H9 (cell line): ENCODE measurements at regions not wholly inside any gene's neighbourhood (a gene's known extent, or its start where the extent isn't known, plus 50 kb on each side); places are given as distances from the start of the nearest gene placed in this dataset.

ENCODE experiments used
- DNase-seq: peaks from one replicate; pipeline ENCODE4 v3.0.0-alpha.2; 2017
- H2AFZ ChIP-seq: one replicate; pipeline ENCODE4 v1.6.1; 2013; ENCODE audit warnings: mild to moderate bottlenecking, low read length, control low read depth, moderate library complexity
- H2AK5ac ChIP-seq: 2 replicates; pipeline ENCODE4 v1.6.1; 2013; ENCODE audit warnings: low read length, control low read depth, mixed read lengths; ENCODE audit not compliant: insufficient read length
- H2BK120ac ChIP-seq: one replicate; pipeline ENCODE4 v1.6.1; 2013; ENCODE audit warnings: low read depth, mild to moderate bottlenecking, low read length, control low read depth, inconsistent platforms; ENCODE audit not compliant: poor library complexity, severe bottlenecking
- H2BK12ac ChIP-seq: 2 replicates; pipeline ENCODE4 v1.6.1; 2013; ENCODE audit warnings: low read length, control low read depth, mixed read lengths, low read depth; ENCODE audit not compliant: insufficient read length
- H2BK15ac ChIP-seq: 2 replicates; pipeline ENCODE4 v1.6.1; 2013; ENCODE audit warnings: low read depth, low read length, control low read depth
- H2BK20ac ChIP-seq: one replicate; pipeline ENCODE4 v1.6.1; 2013; ENCODE audit warnings: low read depth, mild to moderate bottlenecking, low read length, control low read depth, inconsistent platforms; ENCODE audit not compliant: poor library complexity, severe bottlenecking
- H2BK5ac ChIP-seq: 2 replicates; pipeline ENCODE4 v1.6.1; 2013; ENCODE audit warnings: low read length, control low read depth, mixed read lengths; ENCODE audit not compliant: insufficient read length
- H3K14ac ChIP-seq: 2 replicates; pipeline ENCODE4 v1.6.1; 2013; ENCODE audit warnings: low read length, control low read depth; ENCODE audit not compliant: insufficient read depth
- H3K18ac ChIP-seq: 2 replicates; pipeline ENCODE4 v1.6.1; 2013; ENCODE audit warnings: low read depth, mild to moderate bottlenecking, mixed read lengths, low read length, control low read depth; ENCODE audit not compliant: insufficient read length
- H3K23ac ChIP-seq: 2 replicates; pipeline ENCODE4 v1.6.1; 2013; ENCODE audit warnings: low read length, control low read depth, mixed read lengths, low read depth; ENCODE audit not compliant: insufficient read length
- H3K23me2 ChIP-seq: 2 replicates; pipeline ENCODE4 v1.6.1; 2013; ENCODE audit warnings: low read depth, mild to moderate bottlenecking, mixed read lengths, low read length, control low read depth; ENCODE audit not compliant: insufficient read length, poor library complexity, severe bottlenecking
- H3K27ac ChIP-seq: 2 replicates; pipeline ENCODE4 v1.5.1; 2013; ENCODE audit warnings: low read length, control low read depth, mixed read lengths, low read depth; ENCODE audit not compliant: insufficient read length
- H3K27me3 ChIP-seq: 2 replicates; pipeline ENCODE4 v1.6.1; 2013; ENCODE audit warnings: low read length, control low read depth, inconsistent platforms; ENCODE audit not compliant: insufficient read depth
- H3K4ac ChIP-seq: 2 replicates; pipeline ENCODE4 v1.6.1; 2013; ENCODE audit warnings: low read depth, mild to moderate bottlenecking, control low read depth, inconsistent platforms, low read length, moderate library complexity
- H3K4me1 ChIP-seq: 2 replicates; pipeline ENCODE4 v1.6.1; 2013; ENCODE audit warnings: low read length, control low read depth, inconsistent platforms; ENCODE audit not compliant: insufficient read depth
- H3K4me2 ChIP-seq: 2 replicates; pipeline ENCODE4 v1.6.1; 2013; ENCODE audit warnings: low read length, control low read depth, mixed read lengths; ENCODE audit not compliant: insufficient read length, insufficient read depth
- H3K56ac ChIP-seq: 2 replicates; pipeline ENCODE4 v1.6.1; 2013; ENCODE audit warnings: low read depth, mild to moderate bottlenecking, mixed read lengths, low read length, control low read depth; ENCODE audit not compliant: insufficient read length
- H3K79me1 ChIP-seq: 2 replicates; pipeline ENCODE4 v1.6.1; 2013; ENCODE audit warnings: low read depth, mild to moderate bottlenecking, moderate library complexity, low read length, control low read depth, inconsistent platforms; ENCODE audit not compliant: insufficient read depth, poor library complexity, severe bottlenecking
- H3K79me2 ChIP-seq: 2 replicates; pipeline ENCODE4 v1.6.1; 2013; ENCODE audit warnings: low read length, control low read depth, inconsistent platforms; ENCODE audit not compliant: insufficient read depth
- H3K9ac ChIP-seq: 2 replicates; pipeline ENCODE4 v1.6.1; 2013; ENCODE audit warnings: low read length, control low read depth, mixed read lengths; ENCODE audit not compliant: insufficient read length; ENCODE audit errors: extremely low read depth
- H3K9me3 ChIP-seq: one replicate; pipeline ENCODE4 v1.6.1; 2013; ENCODE audit warnings: low read depth, low read length, inconsistent platforms; ENCODE audit not compliant: control insufficient read depth
- H3T11ph ChIP-seq: one replicate; pipeline ENCODE4 v1.6.1; 2013; ENCODE audit warnings: mild to moderate bottlenecking, low read length, control low read depth, inconsistent platforms
- H4K20me1 ChIP-seq: one replicate; pipeline ENCODE4 v1.6.1; 2013; ENCODE audit not compliant: control insufficient read depth, insufficient read length, insufficient read depth
- H4K5ac ChIP-seq: 2 replicates; pipeline ENCODE4 v1.6.1; 2013; ENCODE audit warnings: low read depth, mild to moderate bottlenecking, mixed read lengths, low read length, control low read depth; ENCODE audit not compliant: insufficient read length
- H4K8ac ChIP-seq: replicated peaks from 2 replicates; pipeline ENCODE4 v1.6.1; 2013; ENCODE audit warnings: low read length, control low read depth, mixed read lengths, low read depth; ENCODE audit not compliant: insufficient read length
- H4K91ac ChIP-seq: 2 replicates; pipeline ENCODE4 v1.6.1; 2013; ENCODE audit warnings: low read depth, mild to moderate bottlenecking, moderate library complexity, mixed read lengths, low read length, control low read depth; ENCODE audit not compliant: insufficient read length
- H3K27ac Mint-ChIP-seq, 3 experiments: 2 replicates in 2 of 3; 3 replicates in 1 of 3; pipeline ENCODE4 v1.8.0; 2020 to 2021; ENCODE audit warnings: mixed read lengths in 3 of 3, mild to moderate bottlenecking in 1 of 3, moderate library complexity in 1 of 3
- H3K27me3 Mint-ChIP-seq: 2 replicates; pipeline ENCODE4 v1.8.0; 2021; ENCODE audit warnings: low read depth, mild to moderate bottlenecking, moderate library complexity, mixed read lengths
- H3K36me3 Mint-ChIP-seq, 3 experiments: 2 replicates in 2 of 3; 3 replicates in 1 of 3; pipeline ENCODE4 v1.8.0; 2020 to 2021; ENCODE audit warnings: low read depth in 3 of 3, mixed read lengths in 3 of 3; ENCODE audit not compliant: insufficient read depth in 1 of 3
- H3K4me1 Mint-ChIP-seq, 2 experiments: 2 replicates each; pipeline ENCODE4 v1.8.0; 2020; ENCODE audit warnings: mixed read lengths in 2 of 2
- H3K4me3 Mint-ChIP-seq, 2 experiments: 2 replicates in 1 of 2; 3 replicates in 1 of 2; pipeline ENCODE4 v1.8.0; 2020 to 2021; ENCODE audit warnings: mild to moderate bottlenecking in 2 of 2, mixed read lengths in 2 of 2, moderate library complexity in 1 of 2
- H3K9me3 Mint-ChIP-seq, 2 experiments: 2 replicates in 1 of 2; 3 replicates in 1 of 2; pipeline ENCODE4 v1.8.0; 2020; ENCODE audit warnings: mild to moderate bottlenecking in 2 of 2, mixed read lengths in 2 of 2, moderate library complexity in 1 of 2
- CTCF ChIP-seq: fragments of 200-600 bp; sonication (generic); conservative IDR thresholded peaks from 3 replicates; pipeline ENCODE4 v1.8.0; 2021; ENCODE audit warnings: antibody characterized with exemption, mild to moderate bottlenecking
- WGBS: extraction: QIAGEN DNeasy Blood & Tissue Kit; methylation state at CpG from one replicate; pipeline ENCODE4 v1.1.7; 2013; ENCODE audit warnings: missing lambda C conversion rate, low lambda C conversion rate, mixed read lengths; ENCODE audit not compliant: insufficient read length; ENCODE audit errors: extremely low coverage; 5-methylcytosine and 5-hydroxymethylcytosine counted together

- Mint-ChIP-seq H3K27me3 (no peaks in the 10 kb centered on the region), H3K36me3 (peaks cover 3 to 4% (median 4%) of the 10 kb centered on the region in 3 experiments; a peak in 4 of 7 replicates), H3K4me1 (peaks cover 9 to 18% of the 10 kb centered on the region in 2 experiments), H3K9me3 (peaks cover 5 to 7% of the 10 kb centered on the region in 2 experiments), H3K27ac (peak overlapping the region in 1 of 3 experiments; percentile 5; a peak in 1 of 7 replicates), H3K4me3 (no peak overlapping the region)
- DNase-seq: no peak
- Histone ChIP-seq H3K23me2 (no peaks in the 10 kb centered on the region), H2BK12ac (no peak overlapping the region), H3K23ac (no peak overlapping the region), H3K27ac (no peak overlapping the region), H2AK5ac (no peak overlapping the region), H4K91ac (no peak overlapping the region), H3K18ac (no peak overlapping the region), H2BK20ac (no peak overlapping the region), H4K8ac (no peak overlapping the region), H2BK120ac (no peak overlapping the region), H3K79me2 (no peaks in the 10 kb centered on the region), H3K4ac (no peak overlapping the region), H3T11ph (no peak overlapping the region), H4K5ac (no peak overlapping the region), H2BK5ac (no peak overlapping the region), H2BK15ac (no peak overlapping the region), H2AFZ (no peak overlapping the region), H3K27me3 (no peaks in the 10 kb centered on the region), H3K9ac (no peak overlapping the region), H3K56ac (no peak overlapping the region), H3K4me1 (no peaks in the 10 kb centered on the region; the same call in 1 of the 2 replicates), H3K14ac (no peak overlapping the region), H3K79me1 (no peaks in the 10 kb centered on the region), H3K4me2 (no peak overlapping the region), H3K9me3 (no peaks in the 10 kb centered on the region), H4K20me1 (no peaks in the 10 kb centered on the region)
- WGBS: no CpG with 5 or more reads among the region's 2 CpGs
- no peak for TF ChIP-seq CTCF
Measured at GRCh38 chr15:98025237-98025636, 64.7 kb downstream of the ARRDC4 start.
